ENCODE measurements at regions not wholly inside any gene's neighbourhood (a gene's known extent, or its start where the extent isn't known, plus 50 kb on each side); places are given as distances from the start of the nearest gene placed in this dataset.

GRCh38 chr4:158043971-158044618 is 128.7 kb downstream of the GASK1B start:
- DNase-seq (no peak), ATAC-seq (no peak)
- Mint-ChIP-seq H3K9me3 (peaks cover 10 to 11% of the 10 kb centered on the region in 2 donors), H3K27ac (no peak overlapping the region), H3K36me3 (no peaks in the 10 kb centered on the region), H3K4me3 (no peak overlapping the region), H3K4me1 (no peaks in the 10 kb centered on the region), H3K27me3 (ENCODE audit: low read depth in 2 of 2) (no peaks in the 10 kb centered on the region)
- Histone ChIP-seq H3K27ac (ENCODE audit: low read length) (no peak overlapping the region), H3K9me3 (ENCODE audit: control insufficient read depth, insufficient read depth, low read length) (no peaks in the 10 kb centered on the region), H3K4me3 (ENCODE audit: low read length) (no peak overlapping the region), H3K36me3 (ENCODE audit: control insufficient read depth, insufficient read depth, low read length) (no peaks in the 10 kb centered on the region), H3K4me1 (ENCODE audit: control insufficient read depth, insufficient read depth, low read length) (no peaks in the 10 kb centered on the region), H3K27me3 (ENCODE audit: control insufficient read depth, insufficient read depth, low read length) (no peaks in the 10 kb centered on the region)
- intact Hi-C loops (cut with micrococcal nuclease) = no loop called here
- 93% methylated on average over 41 of the region's 41 CpGs for WGBS (ENCODE audit: insufficient coverage)
- TF ChIP-seq CTCF (IDR thresholded peaks at IDR 0.05) = no peak

GRCh38 chr4:158042591-158043030 is 130.2 kb downstream of the GASK1B start:
- Mint-ChIP-seq H3K4me1 (no peaks in the 10 kb centered on the region), H3K27me3 (ENCODE audit: low read depth in 2 of 2) (no peaks in the 10 kb centered on the region), H3K4me3 (no peak overlapping the region), H3K27ac (no peak overlapping the region), H3K9me3 (peaks cover 10% of the 10 kb centered on the region in 2 donors), H3K36me3 (no peaks in the 10 kb centered on the region)
- no peak for TF ChIP-seq CTCF (IDR thresholded peaks at IDR 0.05)
- Histone ChIP-seq H3K27ac (ENCODE audit: low read length) (no peak overlapping the region), H3K9me3 (ENCODE audit: control insufficient read depth, insufficient read depth, low read length) (peaks cover 3% of the 10 kb centered on the region), H3K4me3 (ENCODE audit: low read length) (no peak overlapping the region), H3K36me3 (ENCODE audit: control insufficient read depth, insufficient read depth, low read length) (no peaks in the 10 kb centered on the region), H3K4me1 (ENCODE audit: control insufficient read depth, insufficient read depth, low read length) (no peaks in the 10 kb centered on the region), H3K27me3 (ENCODE audit: control insufficient read depth, insufficient read depth, low read length) (no peaks in the 10 kb centered on the region)
- ATAC-seq = no peak
- no peak for DNase-seq
- intact Hi-C loops (cut with micrococcal nuclease) = no loop called here

GRCh38 chr4:158038718-158039117 is 134.1 kb downstream of the GASK1B start:
- Histone ChIP-seq H3K27ac (ENCODE audit: low read length) (no peak overlapping the region), H3K9me3 (ENCODE audit: control insufficient read depth, insufficient read depth, low read length) (peaks cover 7% of the 10 kb centered on the region), H3K36me3 (ENCODE audit: control insufficient read depth, insufficient read depth, low read length) (no peaks in the 10 kb centered on the region), H3K4me3 (ENCODE audit: low read length) (no peak overlapping the region), H3K27me3 (ENCODE audit: control insufficient read depth, insufficient read depth, low read length) (no peaks in the 10 kb centered on the region), H3K4me1 (ENCODE audit: control insufficient read depth, insufficient read depth, low read length) (no peaks in the 10 kb centered on the region)
- Mint-ChIP-seq H3K9me3 (peaks cover 6 to 7% of the 10 kb centered on the region in 2 donors), H3K4me1 (no peaks in the 10 kb centered on the region), H3K4me3 (no peak overlapping the region), H3K27ac (no peak overlapping the region), H3K27me3 (ENCODE audit: low read depth in 2 of 2) (no peaks in the 10 kb centered on the region), H3K36me3 (no peaks in the 10 kb centered on the region)
- TF ChIP-seq CTCF (IDR thresholded peaks at IDR 0.05) = no peak
- DNase-seq (no peak), ATAC-seq (no peak)
- intact Hi-C loops (cut with micrococcal nuclease) = no loop called here

- Histone ChIP-seq H3K9me3 (ENCODE audit: control insufficient read depth, insufficient read depth, low read length) (peaks cover 7% of the 10 kb centered on the region), H3K4me1 (ENCODE audit: control insufficient read depth, insufficient read depth, low read length) (no peaks in the 10 kb centered on the region), H3K36me3 (ENCODE audit: control insufficient read depth, insufficient read depth, low read length) (no peaks in the 10 kb centered on the region), H3K27me3 (ENCODE audit: control insufficient read depth, insufficient read depth, low read length) (no peaks in the 10 kb centered on the region), H3K27ac (ENCODE audit: low read length) (no peak overlapping the region), H3K4me3 (ENCODE audit: low read length) (no peak overlapping the region)
- no peak for ATAC-seq
- 95% methylated on average over 1 of the region's 1 CpG for WGBS (ENCODE audit: insufficient coverage)
- Mint-ChIP-seq H3K9me3 (peaks cover 3 to 13% of the 10 kb centered on the region in 2 donors), H3K4me1 (no peaks in the 10 kb centered on the region), H3K27ac (no peak overlapping the region), H3K27me3 (ENCODE audit: low read depth in 2 of 2) (no peaks in the 10 kb centered on the region), H3K4me3 (no peak overlapping the region), H3K36me3 (no peaks in the 10 kb centered on the region)
- no peak for DNase-seq
- TF ChIP-seq CTCF (IDR thresholded peaks at IDR 0.05) = no peak
- intact Hi-C loops (cut with micrococcal nuclease) = no loop called here
Observed at GRCh38 chr4:158036998-158037397, 135.8 kb downstream of the GASK1B start.
